ENCODE measurements at regions not wholly inside any gene's neighbourhood (a gene's known extent, or its start where the extent isn't known, plus 50 kb on each side); places are given as distances from the start of the nearest gene placed in this dataset.

DNA sequence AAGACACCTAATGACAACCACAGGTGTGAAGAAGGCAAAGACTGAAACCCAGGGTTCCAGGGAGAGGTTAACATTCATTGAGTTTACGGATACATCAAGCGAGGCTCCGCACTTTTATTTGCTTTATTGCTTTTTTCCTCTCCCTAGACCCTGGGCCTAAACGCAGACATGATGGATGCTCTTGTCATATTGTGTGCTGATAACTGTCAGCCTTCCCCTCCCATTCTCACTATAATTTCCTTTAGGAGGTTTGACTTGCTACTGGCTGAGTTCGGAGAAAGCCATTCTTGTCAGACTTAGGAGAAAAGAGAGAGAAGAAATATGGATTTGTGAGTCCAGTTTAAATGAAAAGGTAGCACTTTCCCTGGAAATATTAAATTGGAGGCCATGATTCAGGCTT, 471.6 kb downstream of the DNAH5 start:
- Mint-ChIP-seq H3K27ac (ENCODE audit: unreplicated experiment) (no peak overlapping the region), H3K36me3 (ENCODE audit: unreplicated experiment) (no peaks in the 10 kb centered on the region), H3K27me3 (ENCODE audit: unreplicated experiment) (no peaks in the 10 kb centered on the region), H3K4me3 (ENCODE audit: unreplicated experiment) (no peak overlapping the region), H3K4me1 (ENCODE audit: low read depth, unreplicated experiment) (no peaks in the 10 kb centered on the region), H3K9me3 (ENCODE audit: unreplicated experiment) (peaks cover 3% of the 10 kb centered on the region)
- no peak for DNase-seq
- TF ChIP-seq CTCF (IDR thresholded peaks at IDR 0.05; ENCODE audit: partially characterized antibody, unreplicated experiment), result no peak

- Mint-ChIP-seq H3K4me3 (ENCODE audit: unreplicated experiment) (no peak overlapping the region), H3K9me3 (ENCODE audit: unreplicated experiment) (peaks cover 4% of the 10 kb centered on the region), H3K27ac (ENCODE audit: unreplicated experiment) (no peak overlapping the region), H3K36me3 (ENCODE audit: unreplicated experiment) (no peaks in the 10 kb centered on the region), H3K4me1 (ENCODE audit: low read depth, unreplicated experiment) (no peaks in the 10 kb centered on the region), H3K27me3 (ENCODE audit: unreplicated experiment) (no peaks in the 10 kb centered on the region)
- no peak for DNase-seq
- TF ChIP-seq CTCF (IDR thresholded peaks at IDR 0.05; ENCODE audit: partially characterized antibody, unreplicated experiment), result no peak
Observed at GRCh38 chr5:13470975-13471374, 473.5 kb downstream of the DNAH5 start.

DNA sequence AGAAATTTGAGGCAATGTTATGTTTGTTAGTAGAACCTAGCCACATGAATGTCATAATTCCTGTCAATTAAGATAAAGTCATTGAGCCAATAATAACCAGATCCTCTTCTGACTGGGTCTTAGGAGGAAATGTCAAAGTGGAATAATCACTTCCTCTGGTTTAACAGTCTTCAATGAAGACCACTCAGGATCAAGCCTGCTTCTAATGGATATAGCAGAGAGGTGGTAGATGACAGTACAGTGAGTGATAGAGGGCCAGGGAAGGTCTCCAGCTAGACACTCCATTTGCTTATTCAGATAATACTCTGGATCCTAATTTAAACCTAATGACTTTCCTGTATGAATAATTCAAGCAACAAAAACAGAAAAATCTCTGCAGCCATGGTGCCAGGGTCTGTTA, 474.2 kb downstream of the DNAH5 start:
- no peak for TF ChIP-seq CTCF (IDR thresholded peaks at IDR 0.05; ENCODE audit: partially characterized antibody, unreplicated experiment)
- Mint-ChIP-seq H3K27me3 (ENCODE audit: unreplicated experiment) (no peaks in the 10 kb centered on the region), H3K9me3 (ENCODE audit: unreplicated experiment) (peaks cover 4% of the 10 kb centered on the region), H3K4me1 (ENCODE audit: low read depth, unreplicated experiment) (no peaks in the 10 kb centered on the region), H3K4me3 (ENCODE audit: unreplicated experiment) (no peak overlapping the region), H3K27ac (ENCODE audit: unreplicated experiment) (no peak overlapping the region), H3K36me3 (ENCODE audit: unreplicated experiment) (no peaks in the 10 kb centered on the region)
- DNase-seq, result no peak

DNA sequence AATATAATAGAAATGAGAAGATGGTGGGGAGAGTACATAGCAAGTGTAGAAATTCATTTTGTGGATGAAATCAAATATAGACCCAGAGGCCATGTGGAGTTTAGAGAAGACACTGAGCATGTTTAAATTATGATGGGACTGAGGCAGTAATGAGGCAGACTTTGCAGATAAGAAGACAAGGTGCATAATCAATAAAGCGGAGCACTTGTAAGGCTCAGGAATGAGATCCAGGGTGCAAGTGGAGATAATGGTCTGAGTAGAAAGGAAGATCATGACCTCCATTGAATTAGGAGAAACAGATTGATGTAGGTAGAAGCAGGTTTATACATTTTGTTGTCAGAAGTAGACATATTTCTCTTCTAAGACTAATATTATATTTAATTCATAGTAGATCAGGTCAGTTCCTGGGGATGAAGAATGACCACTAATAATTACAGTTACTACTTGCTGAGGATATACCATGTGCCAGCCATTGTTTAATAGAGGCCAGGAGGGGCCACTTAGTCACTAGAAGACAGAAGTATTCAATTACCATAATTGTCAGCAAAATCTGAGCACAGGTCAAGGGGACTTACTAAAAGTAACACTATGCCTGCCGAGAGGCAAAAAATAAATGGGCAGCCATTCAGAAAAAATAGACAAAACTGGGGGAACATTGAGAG, 479.8 kb downstream of the DNAH5 start:
- Mint-ChIP-seq H3K27me3 (ENCODE audit: unreplicated experiment) (no peaks in the 10 kb centered on the region), H3K4me3 (ENCODE audit: unreplicated experiment) (no peak overlapping the region), H3K36me3 (ENCODE audit: unreplicated experiment) (no peaks in the 10 kb centered on the region), H3K9me3 (ENCODE audit: unreplicated experiment) (peaks cover 4% of the 10 kb centered on the region), H3K27ac (ENCODE audit: unreplicated experiment) (no peak overlapping the region), H3K4me1 (ENCODE audit: low read depth, unreplicated experiment) (no peaks in the 10 kb centered on the region)
- DNase-seq, result no peak
- no peak for TF ChIP-seq CTCF (IDR thresholded peaks at IDR 0.05; ENCODE audit: partially characterized antibody, unreplicated experiment)

DNA sequence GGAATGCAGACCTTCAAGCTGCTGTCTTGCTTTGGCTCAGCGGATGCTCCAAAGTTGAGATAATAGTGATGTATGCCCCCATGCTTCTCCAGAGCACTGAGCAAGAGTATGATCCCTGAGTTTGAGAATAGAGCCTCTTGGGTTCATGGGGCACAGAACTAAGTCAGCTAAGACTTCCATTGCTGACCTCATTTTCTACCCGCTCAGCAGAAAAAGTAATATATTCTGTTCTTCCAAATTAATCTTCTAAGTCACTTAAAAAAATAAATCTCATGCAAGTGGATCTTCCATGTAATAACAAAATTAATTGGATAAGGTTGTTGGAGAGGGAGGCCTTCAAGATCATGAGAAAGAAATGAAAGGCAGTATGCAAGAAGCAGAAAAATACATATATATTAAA, 483.9 kb downstream of the DNAH5 start:
- Mint-ChIP-seq H3K4me1 (ENCODE audit: low read depth, unreplicated experiment) (no peaks in the 10 kb centered on the region), H3K4me3 (ENCODE audit: unreplicated experiment) (no peak overlapping the region), H3K9me3 (ENCODE audit: unreplicated experiment) (no peaks in the 10 kb centered on the region), H3K36me3 (ENCODE audit: unreplicated experiment) (no peaks in the 10 kb centered on the region), H3K27me3 (ENCODE audit: unreplicated experiment) (no peaks in the 10 kb centered on the region), H3K27ac (ENCODE audit: unreplicated experiment) (no peak overlapping the region)
- no peak for DNase-seq
- no peak for TF ChIP-seq CTCF (IDR thresholded peaks at IDR 0.05; ENCODE audit: partially characterized antibody, unreplicated experiment)
